ENCODE measurements at regions not wholly inside any gene's neighbourhood (a gene's known extent, or its start where the extent isn't known, plus 50 kb on each side); places are given as distances from the start of the nearest gene placed in this dataset.

DNA sequence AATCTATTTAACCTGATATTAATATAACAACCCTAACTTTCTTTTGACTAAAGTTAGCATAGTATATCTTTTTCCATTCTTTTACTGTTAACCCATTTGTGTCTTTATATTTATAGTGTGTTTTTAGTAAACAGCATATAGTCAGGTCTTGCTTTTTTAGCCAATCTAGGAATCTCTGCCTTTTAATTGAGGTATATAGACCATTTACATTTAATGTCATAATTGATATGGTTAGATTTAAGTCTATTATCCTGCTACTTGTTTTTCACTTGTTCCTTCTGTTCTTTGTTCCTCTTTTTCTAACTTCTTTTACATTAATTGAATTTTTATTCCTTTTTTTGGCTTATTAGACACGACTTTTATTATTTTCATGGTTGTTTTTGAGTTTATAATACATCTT, 174.4 kb downstream of the KCTD15 start (continued):
- TF ChIP-seq, protein P1, sequence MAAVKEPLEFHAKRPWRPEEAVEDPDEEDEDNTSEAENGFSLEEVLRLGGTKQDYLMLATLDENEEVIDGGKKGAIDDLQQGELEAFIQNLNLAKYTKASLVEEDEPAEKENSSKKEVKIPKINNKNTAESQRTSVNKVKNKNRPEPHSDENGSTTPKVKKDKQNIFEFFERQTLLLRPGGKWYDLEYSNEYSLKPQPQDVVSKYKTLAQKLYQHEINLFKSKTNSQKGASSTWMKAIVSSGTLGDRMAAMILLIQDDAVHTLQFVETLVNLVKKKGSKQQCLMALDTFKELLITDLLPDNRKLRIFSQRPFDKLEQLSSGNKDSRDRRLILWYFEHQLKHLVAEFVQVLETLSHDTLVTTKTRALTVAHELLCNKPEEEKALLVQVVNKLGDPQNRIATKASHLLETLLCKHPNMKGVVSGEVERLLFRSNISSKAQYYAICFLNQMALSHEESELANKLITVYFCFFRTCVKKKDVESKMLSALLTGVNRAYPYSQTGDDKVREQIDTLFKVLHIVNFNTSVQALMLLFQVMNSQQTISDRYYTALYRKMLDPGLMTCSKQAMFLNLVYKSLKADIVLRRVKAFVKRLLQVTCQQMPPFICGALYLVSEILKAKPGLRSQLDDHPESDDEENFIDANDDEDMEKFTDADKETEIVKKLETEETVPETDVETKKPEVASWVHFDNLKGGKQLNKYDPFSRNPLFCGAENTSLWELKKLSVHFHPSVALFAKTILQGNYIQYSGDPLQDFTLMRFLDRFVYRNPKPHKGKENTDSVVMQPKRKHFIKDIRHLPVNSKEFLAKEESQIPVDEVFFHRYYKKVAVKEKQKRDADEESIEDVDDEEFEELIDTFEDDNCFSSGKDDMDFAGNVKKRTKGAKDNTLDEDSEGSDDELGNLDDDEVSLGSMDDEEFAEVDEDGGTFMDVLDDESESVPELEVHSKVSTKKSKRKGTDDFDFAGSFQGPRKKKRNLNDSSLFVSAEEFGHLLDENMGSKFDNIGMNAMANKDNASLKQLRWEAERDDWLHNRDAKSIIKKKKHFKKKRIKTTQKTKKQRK (IDR thresholded peaks at IDR 0.05; ENCODE audit: low read depth, low read length), result no peak
- TF ChIP-seq, protein P2, sequence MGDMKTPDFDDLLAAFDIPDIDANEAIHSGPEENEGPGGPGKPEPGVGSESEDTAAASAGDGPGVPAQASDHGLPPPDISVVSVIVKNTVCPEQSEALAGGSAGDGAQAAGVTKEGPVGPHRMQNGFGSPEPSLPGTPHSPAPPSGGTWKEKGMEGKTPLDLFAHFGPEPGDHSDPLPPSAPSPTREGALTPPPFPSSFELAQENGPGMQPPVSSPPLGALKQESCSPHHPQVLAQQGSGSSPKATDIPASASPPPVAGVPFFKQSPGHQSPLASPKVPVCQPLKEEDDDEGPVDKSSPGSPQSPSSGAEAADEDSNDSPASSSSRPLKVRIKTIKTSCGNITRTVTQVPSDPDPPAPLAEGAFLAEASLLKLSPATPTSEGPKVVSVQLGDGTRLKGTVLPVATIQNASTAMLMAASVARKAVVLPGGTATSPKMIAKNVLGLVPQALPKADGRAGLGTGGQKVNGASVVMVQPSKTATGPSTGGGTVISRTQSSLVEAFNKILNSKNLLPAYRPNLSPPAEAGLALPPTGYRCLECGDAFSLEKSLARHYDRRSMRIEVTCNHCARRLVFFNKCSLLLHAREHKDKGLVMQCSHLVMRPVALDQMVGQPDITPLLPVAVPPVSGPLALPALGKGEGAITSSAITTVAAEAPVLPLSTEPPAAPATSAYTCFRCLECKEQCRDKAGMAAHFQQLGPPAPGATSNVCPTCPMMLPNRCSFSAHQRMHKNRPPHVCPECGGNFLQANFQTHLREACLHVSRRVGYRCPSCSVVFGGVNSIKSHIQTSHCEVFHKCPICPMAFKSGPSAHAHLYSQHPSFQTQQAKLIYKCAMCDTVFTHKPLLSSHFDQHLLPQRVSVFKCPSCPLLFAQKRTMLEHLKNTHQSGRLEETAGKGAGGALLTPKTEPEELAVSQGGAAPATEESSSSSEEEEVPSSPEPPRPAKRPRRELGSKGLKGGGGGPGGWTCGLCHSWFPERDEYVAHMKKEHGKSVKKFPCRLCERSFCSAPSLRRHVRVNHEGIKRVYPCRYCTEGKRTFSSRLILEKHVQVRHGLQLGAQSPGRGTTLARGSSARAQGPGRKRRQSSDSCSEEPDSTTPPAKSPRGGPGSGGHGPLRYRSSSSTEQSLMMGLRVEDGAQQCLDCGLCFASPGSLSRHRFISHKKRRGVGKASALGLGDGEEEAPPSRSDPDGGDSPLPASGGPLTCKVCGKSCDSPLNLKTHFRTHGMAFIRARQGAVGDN (IDR thresholded peaks at IDR 0.05), result no peak
- TF ChIP-seq SIN3A (IDR thresholded peaks at IDR 0.05; ENCODE audit: low read depth, low read length) (no peak), HCFC1 (IDR thresholded peaks at IDR 0.05; ENCODE audit: low read length) (no peak), MYC (IDR thresholded peaks at IDR 0.05; ENCODE audit: insufficient read depth, insufficient read length, insufficient replicate concordance, low read length, severe bottlenecking) (no peak), CHD2 (IDR thresholded peaks at IDR 0.05; ENCODE audit: borderline replicate concordance, low read depth, low read length) (no peak)
- TF ChIP-seq, protein P3, sequence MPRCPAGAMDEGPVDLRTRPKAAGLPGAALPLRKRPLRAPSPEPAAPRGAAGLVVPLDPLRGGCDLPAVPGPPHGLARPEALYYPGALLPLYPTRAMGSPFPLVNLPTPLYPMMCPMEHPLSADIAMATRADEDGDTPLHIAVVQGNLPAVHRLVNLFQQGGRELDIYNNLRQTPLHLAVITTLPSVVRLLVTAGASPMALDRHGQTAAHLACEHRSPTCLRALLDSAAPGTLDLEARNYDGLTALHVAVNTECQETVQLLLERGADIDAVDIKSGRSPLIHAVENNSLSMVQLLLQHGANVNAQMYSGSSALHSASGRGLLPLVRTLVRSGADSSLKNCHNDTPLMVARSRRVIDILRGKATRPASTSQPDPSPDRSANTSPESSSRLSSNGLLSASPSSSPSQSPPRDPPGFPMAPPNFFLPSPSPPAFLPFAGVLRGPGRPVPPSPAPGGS (IDR thresholded peaks at IDR 0.05; ENCODE audit: borderline replicate concordance, insufficient read depth, low read depth, low read length, poor library complexity, severe bottlenecking), result no peak
- TF ChIP-seq, protein P4, sequence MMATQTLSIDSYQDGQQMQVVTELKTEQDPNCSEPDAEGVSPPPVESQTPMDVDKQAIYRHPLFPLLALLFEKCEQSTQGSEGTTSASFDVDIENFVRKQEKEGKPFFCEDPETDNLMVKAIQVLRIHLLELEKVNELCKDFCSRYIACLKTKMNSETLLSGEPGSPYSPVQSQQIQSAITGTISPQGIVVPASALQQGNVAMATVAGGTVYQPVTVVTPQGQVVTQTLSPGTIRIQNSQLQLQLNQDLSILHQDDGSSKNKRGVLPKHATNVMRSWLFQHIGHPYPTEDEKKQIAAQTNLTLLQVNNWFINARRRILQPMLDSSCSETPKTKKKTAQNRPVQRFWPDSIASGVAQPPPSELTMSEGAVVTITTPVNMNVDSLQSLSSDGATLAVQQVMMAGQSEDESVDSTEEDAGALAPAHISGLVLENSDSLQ (IDR thresholded peaks at IDR 0.05), result no peak
- TF ChIP-seq, protein P5, sequence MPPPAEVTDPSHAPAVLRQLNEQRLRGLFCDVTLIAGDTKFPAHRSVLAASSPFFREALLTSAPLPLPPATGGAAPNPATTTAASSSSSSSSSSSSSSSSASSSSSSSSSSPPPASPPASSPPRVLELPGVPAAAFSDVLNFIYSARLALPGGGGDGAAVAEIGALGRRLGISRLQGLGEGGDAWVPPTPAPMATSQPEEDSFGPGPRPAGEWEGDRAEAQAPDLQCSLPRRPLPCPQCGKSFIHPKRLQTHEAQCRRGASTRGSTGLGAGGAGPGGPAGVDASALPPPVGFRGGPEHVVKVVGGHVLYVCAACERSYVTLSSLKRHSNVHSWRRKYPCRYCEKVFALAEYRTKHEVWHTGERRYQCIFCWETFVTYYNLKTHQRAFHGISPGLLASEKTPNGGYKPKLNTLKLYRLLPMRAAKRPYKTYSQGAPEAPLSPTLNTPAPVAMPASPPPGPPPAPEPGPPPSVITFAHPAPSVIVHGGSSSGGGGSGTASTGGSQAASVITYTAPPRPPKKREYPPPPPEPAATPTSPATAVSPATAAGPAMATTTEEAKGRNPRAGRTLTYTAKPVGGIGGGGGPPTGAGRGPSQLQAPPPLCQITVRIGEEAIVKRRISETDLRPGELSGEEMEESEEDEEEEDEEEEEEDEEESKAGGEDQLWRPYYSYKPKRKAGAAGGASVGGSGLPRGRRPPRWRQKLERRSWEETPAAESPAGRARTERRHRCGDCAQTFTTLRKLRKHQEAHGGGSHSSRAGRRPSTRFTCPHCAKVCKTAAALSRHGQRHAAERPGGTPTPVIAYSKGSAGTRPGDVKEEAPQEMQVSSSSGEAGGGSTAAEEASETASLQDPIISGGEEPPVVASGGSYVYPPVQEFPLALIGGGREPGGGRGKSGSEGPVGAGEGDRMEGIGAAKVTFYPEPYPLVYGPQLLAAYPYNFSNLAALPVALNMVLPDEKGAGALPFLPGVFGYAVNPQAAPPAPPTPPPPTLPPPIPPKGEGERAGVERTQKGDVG (CRISPR knock-in tag; IDR thresholded peaks at IDR 0.05), result no peak
- TF ChIP-seq, protein P6, sequence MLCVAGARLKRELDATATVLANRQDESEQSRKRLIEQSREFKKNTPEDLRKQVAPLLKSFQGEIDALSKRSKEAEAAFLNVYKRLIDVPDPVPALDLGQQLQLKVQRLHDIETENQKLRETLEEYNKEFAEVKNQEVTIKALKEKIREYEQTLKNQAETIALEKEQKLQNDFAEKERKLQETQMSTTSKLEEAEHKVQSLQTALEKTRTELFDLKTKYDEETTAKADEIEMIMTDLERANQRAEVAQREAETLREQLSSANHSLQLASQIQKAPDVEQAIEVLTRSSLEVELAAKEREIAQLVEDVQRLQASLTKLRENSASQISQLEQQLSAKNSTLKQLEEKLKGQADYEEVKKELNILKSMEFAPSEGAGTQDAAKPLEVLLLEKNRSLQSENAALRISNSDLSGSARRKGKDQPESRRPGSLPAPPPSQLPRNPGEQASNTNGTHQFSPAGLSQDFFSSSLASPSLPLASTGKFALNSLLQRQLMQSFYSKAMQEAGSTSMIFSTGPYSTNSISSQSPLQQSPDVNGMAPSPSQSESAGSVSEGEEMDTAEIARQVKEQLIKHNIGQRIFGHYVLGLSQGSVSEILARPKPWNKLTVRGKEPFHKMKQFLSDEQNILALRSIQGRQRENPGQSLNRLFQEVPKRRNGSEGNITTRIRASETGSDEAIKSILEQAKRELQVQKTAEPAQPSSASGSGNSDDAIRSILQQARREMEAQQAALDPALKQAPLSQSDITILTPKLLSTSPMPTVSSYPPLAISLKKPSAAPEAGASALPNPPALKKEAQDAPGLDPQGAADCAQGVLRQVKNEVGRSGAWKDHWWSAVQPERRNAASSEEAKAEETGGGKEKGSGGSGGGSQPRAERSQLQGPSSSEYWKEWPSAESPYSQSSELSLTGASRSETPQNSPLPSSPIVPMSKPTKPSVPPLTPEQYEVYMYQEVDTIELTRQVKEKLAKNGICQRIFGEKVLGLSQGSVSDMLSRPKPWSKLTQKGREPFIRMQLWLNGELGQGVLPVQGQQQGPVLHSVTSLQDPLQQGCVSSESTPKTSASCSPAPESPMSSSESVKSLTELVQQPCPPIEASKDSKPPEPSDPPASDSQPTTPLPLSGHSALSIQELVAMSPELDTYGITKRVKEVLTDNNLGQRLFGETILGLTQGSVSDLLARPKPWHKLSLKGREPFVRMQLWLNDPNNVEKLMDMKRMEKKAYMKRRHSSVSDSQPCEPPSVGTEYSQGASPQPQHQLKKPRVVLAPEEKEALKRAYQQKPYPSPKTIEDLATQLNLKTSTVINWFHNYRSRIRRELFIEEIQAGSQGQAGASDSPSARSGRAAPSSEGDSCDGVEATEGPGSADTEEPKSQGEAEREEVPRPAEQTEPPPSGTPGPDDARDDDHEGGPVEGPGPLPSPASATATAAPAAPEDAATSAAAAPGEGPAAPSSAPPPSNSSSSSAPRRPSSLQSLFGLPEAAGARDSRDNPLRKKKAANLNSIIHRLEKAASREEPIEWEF (IDR thresholded peaks at IDR 0.05; ENCODE audit: insufficient replicate concordance, low read depth, low read length), result no peak

Measured in GM12878 (cell line).